Adrenal gland (tissue), 5 donors: ENCODE measurements at regions not wholly inside any gene's neighbourhood (a gene's known extent, or its start where the extent isn't known, plus 50 kb on each side); places are given as distances from the start of the nearest gene placed in this dataset.

Experiments used
- CTCF ChIP-seq, 6 experiments: fragments of 450-650 bp in 4 of 6; fragments of 200-600 bp in 2 of 6; sonication (generic) in 1 of 6; IDR thresholded peaks; 1 replicate in 5 of 6; 2 replicates in 1 of 6; pipeline versions ENCODE4 v1.5.1 to v1.8.0; 2016 to 2021; ENCODE audit warnings: antibody characterized with exemption in 6 of 6, mild to moderate bottlenecking in 2 of 6, moderate library complexity in 1 of 6
- POLR2A ChIP-seq, 2 donors: fragments of 450-650 bp; IDR thresholded peaks; one replicate each; pipeline ENCODE4 v1.6.1; 2017; ENCODE audit warnings: antibody characterized with exemption in 2 of 2, mild to moderate bottlenecking in 2 of 2, moderate library complexity in 1 of 2
- donor health status: DM: no; HTN: no; CAD: no.

- TF ChIP-seq CTCF (IDR thresholded peaks at IDR 0.05) (no peak), POLR2A (IDR thresholded peaks at IDR 0.05) (no peak)
Observed at GRCh38 chr2:183283209-183283608, 159.0 kb downstream of the NUP35 start.
